CD14-positive monocyte (primary cell): ENCODE measurements at regions not wholly inside any gene's neighbourhood (a gene's known extent, or its start where the extent isn't known, plus 50 kb on each side); places are given as distances from the start of the nearest gene placed in this dataset.

Experiments
- DNase-seq, 3 donors: peaks; one replicate each; pipeline ENCODE4 v3.0.0-alpha.2; 2011 to 2022
- H2AFZ ChIP-seq: 2 replicates; pipeline ENCODE4 v1.6.0; 2012; ENCODE audit warnings: mild to moderate bottlenecking, low read depth, low read length, inconsistent platforms; ENCODE audit not compliant: insufficient read depth, poor library complexity, severe bottlenecking
- H3K27ac ChIP-seq, 2 donors: 1 replicate in 1 of 2; 2 replicates in 1 of 2; pipeline ENCODE4 v1.5.1; 2012 to 2013; ENCODE audit warnings: low read length in 2 of 2, control low read depth in 1 of 2, inconsistent platforms in 1 of 2, low read depth in 1 of 2, mild to moderate bottlenecking in 1 of 2
- H3K27me3 ChIP-seq, 2 donors: one replicate each; pipeline versions ENCODE4 v1.6.0 to v1.6.1; 2011 to 2013; ENCODE audit warnings: low read length in 2 of 2; ENCODE audit not compliant: control insufficient read depth in 2 of 2, insufficient read depth in 2 of 2
- H3K36me3 ChIP-seq, 2 donors: replicated peaks in 1 of 2; 1 replicate in 1 of 2; 2 replicates in 1 of 2; pipeline versions ENCODE4 v1.5.1 to v1.6.1; 2012 to 2013; ENCODE audit warnings: low read length in 2 of 2, control low read depth in 1 of 2, inconsistent platforms in 1 of 2, mild to moderate bottlenecking in 1 of 2; ENCODE audit not compliant: insufficient read depth in 2 of 2, control insufficient read depth in 1 of 2
- H3K4me1 ChIP-seq, 2 donors: 1 replicate in 1 of 2; 2 replicates in 1 of 2; pipeline versions ENCODE4 v1.5.1 to v1.6.1; 2012 to 2013; ENCODE audit warnings: low read length in 2 of 2, control low read depth in 1 of 2, inconsistent platforms in 1 of 2, mild to moderate bottlenecking in 1 of 2, moderate library complexity in 1 of 2; ENCODE audit not compliant: insufficient read depth in 2 of 2, control insufficient read depth in 1 of 2
- H3K4me2 ChIP-seq: replicated peaks from 2 replicates; pipeline ENCODE3; 2012; ENCODE audit warnings: low read length, moderate library complexity, mild to moderate bottlenecking; ENCODE audit not compliant: poor library complexity, severe bottlenecking; ENCODE audit errors: extremely low read depth
- H3K4me3 ChIP-seq, 3 experiments: fragments of 200-600 bp in 1 of 3; sonication (generic) in 1 of 3; replicated peaks in 1 of 3; 1 replicate in 2 of 3; 2 replicates in 1 of 3; pipeline ENCODE4 v1.5.1; 2011 to 2013; ENCODE audit warnings: low read length in 3 of 3, mild to moderate bottlenecking in 3 of 3, control low read depth in 2 of 3, low read depth in 2 of 3, inconsistent platforms in 1 of 3, moderate library complexity in 1 of 3
- H3K79me2 ChIP-seq: 2 replicates; pipeline ENCODE4 v1.6.0; 2012; ENCODE audit warnings: mild to moderate bottlenecking, control low read depth, inconsistent platforms, low read length, moderate library complexity; ENCODE audit not compliant: insufficient read depth
- H3K9ac ChIP-seq: 2 replicates; pipeline ENCODE4 v1.6.0; 2017; ENCODE audit warnings: low read length, mild to moderate bottlenecking; ENCODE audit not compliant: insufficient read depth, poor library complexity, severe bottlenecking
- H3K9me3 ChIP-seq, 2 donors: replicated peaks in 1 of 2; 1 replicate in 1 of 2; 2 replicates in 1 of 2; pipeline versions ENCODE4 v1.5.1 to v1.6.1; 2012 to 2013; ENCODE audit warnings: low read length in 2 of 2, control low read depth in 1 of 2; ENCODE audit not compliant: control insufficient read depth in 1 of 2, insufficient read depth in 1 of 2
- H4K20me1 ChIP-seq: 2 replicates; pipeline ENCODE4 v1.6.0; 2012; ENCODE audit warnings: mild to moderate bottlenecking, low read length, control low read depth, moderate library complexity; ENCODE audit not compliant: insufficient read depth
- H3K27ac Mint-ChIP-seq, 7 donors: one replicate each; pipeline ENCODE4 v1.8.0; 2020; ENCODE audit warnings: mild to moderate bottlenecking in 7 of 7, mixed read lengths in 7 of 7, moderate library complexity in 6 of 7, inconsistent platforms in 2 of 7
- H3K27me3 Mint-ChIP-seq, 3 donors: one replicate each; pipeline ENCODE4 v1.8.0; 2021 to 2022; ENCODE audit warnings: low read depth in 3 of 3, mild to moderate bottlenecking in 3 of 3, mixed read lengths in 3 of 3, moderate library complexity in 3 of 3, inconsistent platforms in 1 of 3
- H3K36me3 Mint-ChIP-seq, 2 donors: one replicate each; pipeline ENCODE4 v1.8.0; 2020; ENCODE audit warnings: mixed read lengths in 2 of 2, inconsistent platforms in 1 of 2, mild to moderate bottlenecking in 1 of 2
- H3K4me1 Mint-ChIP-seq: one replicate; pipeline ENCODE4 v1.8.0; 2020; ENCODE audit warnings: mild to moderate bottlenecking, mixed read lengths
- H3K4me3 Mint-ChIP-seq, 2 donors: one replicate each; pipeline ENCODE4 v1.8.0; 2020; ENCODE audit warnings: mild to moderate bottlenecking in 2 of 2, mixed read lengths in 2 of 2, moderate library complexity in 1 of 2
- H3K9me3 Mint-ChIP-seq, 7 donors: one replicate each; pipeline ENCODE4 v1.8.0; 2020 to 2022; ENCODE audit warnings: mixed read lengths in 7 of 7, mild to moderate bottlenecking in 6 of 7, moderate library complexity in 6 of 7, inconsistent platforms in 2 of 7
- WGBS: methylation state at CpG from one replicate; pipeline ENCODE4 v1.1.5; 2013; ENCODE audit warnings: missing lambda C conversion rate; ENCODE audit not compliant: insufficient coverage; 5-methylcytosine and 5-hydroxymethylcytosine counted together
- intact Hi-C, 2 donors: fragments of 100-400 bp; cut with micrococcal nuclease; formaldehyde crosslinking; loops; one replicate each; pipeline versions ENCODE4 v1.15.0 to v1.15.1; 2023
- TF ChIP-seq, protein P1 (sequence below): fragments of 200-600 bp; IDR thresholded peaks from one replicate; pipeline ENCODE4 v1.8.0; 2022; ENCODE audit warnings: antibody characterized with exemption, mild to moderate bottlenecking

DNA sequence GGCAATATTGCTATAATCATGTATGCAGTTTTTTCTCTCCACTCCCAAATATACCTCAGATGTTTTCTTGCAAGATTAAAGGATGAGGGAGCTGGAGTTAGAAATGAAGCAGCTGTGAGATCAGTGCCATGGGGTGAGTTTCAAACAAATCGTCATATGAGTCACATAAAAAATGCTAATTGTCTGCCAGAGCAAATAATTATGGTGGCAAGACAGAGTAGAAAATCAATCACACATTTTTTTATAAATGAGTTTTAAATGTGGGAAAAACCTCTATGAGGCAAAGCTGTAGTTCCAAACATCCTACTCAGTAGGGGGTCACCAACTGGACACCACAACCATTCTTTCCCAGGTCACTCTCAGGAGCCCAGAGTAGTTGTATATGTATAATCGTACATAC lies 55.3 kb downstream of the CH25H start:
- no peak for DNase-seq
- Histone ChIP-seq H3K36me3 (no peaks in the 10 kb centered on the region), H2AFZ (no peak overlapping the region), H3K4me1 (peaks cover 11 to 15% of the 10 kb centered on the region in 2 donors), H3K4me3 (no peak overlapping the region), H3K27me3 (no peaks in the 10 kb centered on the region), H3K79me2 (no peaks in the 10 kb centered on the region), H3K9me3 (no peaks in the 10 kb centered on the region), H3K9ac (no peak overlapping the region), H4K20me1 (no peaks in the 10 kb centered on the region), H3K27ac (no peak overlapping the region), H3K4me2 (no peak overlapping the region)
- H3K27me3 Mint-ChIP-seq = peaks cover 0 to 3% (median 2%) of the 10 kb centered on the region in 3 donors
- intact Hi-C loops = no loop called here
- H3K4me1 Mint-ChIP-seq = peaks cover 14% of the 10 kb centered on the region
- TF ChIP-seq, protein P1, sequence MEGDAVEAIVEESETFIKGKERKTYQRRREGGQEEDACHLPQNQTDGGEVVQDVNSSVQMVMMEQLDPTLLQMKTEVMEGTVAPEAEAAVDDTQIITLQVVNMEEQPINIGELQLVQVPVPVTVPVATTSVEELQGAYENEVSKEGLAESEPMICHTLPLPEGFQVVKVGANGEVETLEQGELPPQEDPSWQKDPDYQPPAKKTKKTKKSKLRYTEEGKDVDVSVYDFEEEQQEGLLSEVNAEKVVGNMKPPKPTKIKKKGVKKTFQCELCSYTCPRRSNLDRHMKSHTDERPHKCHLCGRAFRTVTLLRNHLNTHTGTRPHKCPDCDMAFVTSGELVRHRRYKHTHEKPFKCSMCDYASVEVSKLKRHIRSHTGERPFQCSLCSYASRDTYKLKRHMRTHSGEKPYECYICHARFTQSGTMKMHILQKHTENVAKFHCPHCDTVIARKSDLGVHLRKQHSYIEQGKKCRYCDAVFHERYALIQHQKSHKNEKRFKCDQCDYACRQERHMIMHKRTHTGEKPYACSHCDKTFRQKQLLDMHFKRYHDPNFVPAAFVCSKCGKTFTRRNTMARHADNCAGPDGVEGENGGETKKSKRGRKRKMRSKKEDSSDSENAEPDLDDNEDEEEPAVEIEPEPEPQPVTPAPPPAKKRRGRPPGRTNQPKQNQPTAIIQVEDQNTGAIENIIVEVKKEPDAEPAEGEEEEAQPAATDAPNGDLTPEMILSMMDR = no peak
- no peaks in the 10 kb centered on the region for H3K36me3 Mint-ChIP-seq
- H3K9me3 Mint-ChIP-seq = peaks cover 0 to 12% (median 2%) of the 10 kb centered on the region in 7 donors
- H3K4me3 Mint-ChIP-seq = no peak overlapping the region
- WGBS = no CpG with 5 or more reads among the region's 2 CpGs
- no peak overlapping the region for H3K27ac Mint-ChIP-seq

DNA sequence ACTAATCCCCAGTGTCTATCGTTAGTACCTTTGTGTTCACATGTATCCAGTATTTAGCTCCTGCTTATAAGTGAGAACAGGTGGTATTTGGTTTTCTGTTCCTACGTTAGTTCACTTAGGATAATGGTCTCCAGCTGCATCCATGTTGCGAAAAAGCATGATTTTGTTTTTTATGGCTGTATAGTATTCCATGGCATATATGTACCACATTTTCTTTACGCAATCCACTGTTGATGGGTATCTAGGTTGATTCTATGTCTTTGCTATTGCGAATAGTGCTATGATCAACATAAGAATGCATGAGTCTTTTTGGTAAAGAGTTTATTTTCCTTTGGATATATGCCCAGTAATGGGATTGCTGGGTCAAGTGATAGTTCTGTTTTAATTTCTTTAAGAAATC lies 59.1 kb downstream of the CH25H start:
- no peak overlapping the region for H3K4me3 ChIP-seq
- H3K4me2 ChIP-seq = no peak overlapping the region
- TF ChIP-seq, protein P1 = no peak
- H3K9ac ChIP-seq = no peak overlapping the region
- no peaks in the 10 kb centered on the region for H3K79me2 ChIP-seq
- intact Hi-C loops = no loop called here
- Mint-ChIP-seq H3K36me3 (no peaks in the 10 kb centered on the region), H3K4me3 (no peak overlapping the region), H3K9me3 (peaks cover 0 to 10% (median 0%) of the 10 kb centered on the region in 7 donors), H3K27ac (no peak overlapping the region), H3K4me1 (no peaks in the 10 kb centered on the region), H3K27me3 (peaks cover 0 to 6% (median 3%) of the 10 kb centered on the region in 3 donors)
- no peak overlapping the region for H2AFZ ChIP-seq
- WGBS = 100% methylated on average over 1 of the region's 5 CpGs
- H3K27ac ChIP-seq = no peak overlapping the region
- no peaks in the 10 kb centered on the region for H3K36me3 ChIP-seq
- no peaks in the 10 kb centered on the region for H3K27me3 ChIP-seq
- H3K4me1 ChIP-seq = no peaks in the 10 kb centered on the region
- no peak for DNase-seq
- no peaks in the 10 kb centered on the region for H3K9me3 ChIP-seq
- H4K20me1 ChIP-seq = no peaks in the 10 kb centered on the region
